ENCODE measurements at regions not wholly inside any gene's neighbourhood (a gene's known extent, or its start where the extent isn't known, plus 50 kb on each side); places are given as distances from the start of the nearest gene placed in this dataset.

DNA sequence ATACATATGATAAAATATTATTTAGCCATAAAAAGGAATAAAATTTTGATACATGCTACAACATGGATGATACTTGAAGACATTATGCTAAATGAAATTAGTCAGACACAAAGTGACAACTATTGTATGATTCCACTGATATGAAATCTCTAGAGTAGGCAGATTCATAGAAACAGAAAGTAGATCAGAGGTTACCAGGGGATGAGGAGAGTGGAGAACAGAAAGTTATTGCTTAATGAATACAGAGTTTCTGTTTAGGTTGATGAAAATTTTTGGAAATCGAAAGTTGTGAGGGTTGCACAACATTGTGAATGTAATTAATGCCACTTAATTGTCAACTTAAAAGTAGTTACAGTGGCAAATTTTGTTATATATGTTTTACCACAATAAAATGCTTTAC, 315.7 kb upstream of the USP25 start:
- no peak for DNase-seq (ENCODE audit: low read depth)
- no peak overlapping the region for H3K4me3 ChIP-seq (ENCODE audit: low read depth, low read length)
- TF ChIP-seq, protein P1, sequence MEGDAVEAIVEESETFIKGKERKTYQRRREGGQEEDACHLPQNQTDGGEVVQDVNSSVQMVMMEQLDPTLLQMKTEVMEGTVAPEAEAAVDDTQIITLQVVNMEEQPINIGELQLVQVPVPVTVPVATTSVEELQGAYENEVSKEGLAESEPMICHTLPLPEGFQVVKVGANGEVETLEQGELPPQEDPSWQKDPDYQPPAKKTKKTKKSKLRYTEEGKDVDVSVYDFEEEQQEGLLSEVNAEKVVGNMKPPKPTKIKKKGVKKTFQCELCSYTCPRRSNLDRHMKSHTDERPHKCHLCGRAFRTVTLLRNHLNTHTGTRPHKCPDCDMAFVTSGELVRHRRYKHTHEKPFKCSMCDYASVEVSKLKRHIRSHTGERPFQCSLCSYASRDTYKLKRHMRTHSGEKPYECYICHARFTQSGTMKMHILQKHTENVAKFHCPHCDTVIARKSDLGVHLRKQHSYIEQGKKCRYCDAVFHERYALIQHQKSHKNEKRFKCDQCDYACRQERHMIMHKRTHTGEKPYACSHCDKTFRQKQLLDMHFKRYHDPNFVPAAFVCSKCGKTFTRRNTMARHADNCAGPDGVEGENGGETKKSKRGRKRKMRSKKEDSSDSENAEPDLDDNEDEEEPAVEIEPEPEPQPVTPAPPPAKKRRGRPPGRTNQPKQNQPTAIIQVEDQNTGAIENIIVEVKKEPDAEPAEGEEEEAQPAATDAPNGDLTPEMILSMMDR (IDR thresholded peaks at IDR 0.05; ENCODE audit: low read depth, low read length, missing control alignments), result no peak

DNA sequence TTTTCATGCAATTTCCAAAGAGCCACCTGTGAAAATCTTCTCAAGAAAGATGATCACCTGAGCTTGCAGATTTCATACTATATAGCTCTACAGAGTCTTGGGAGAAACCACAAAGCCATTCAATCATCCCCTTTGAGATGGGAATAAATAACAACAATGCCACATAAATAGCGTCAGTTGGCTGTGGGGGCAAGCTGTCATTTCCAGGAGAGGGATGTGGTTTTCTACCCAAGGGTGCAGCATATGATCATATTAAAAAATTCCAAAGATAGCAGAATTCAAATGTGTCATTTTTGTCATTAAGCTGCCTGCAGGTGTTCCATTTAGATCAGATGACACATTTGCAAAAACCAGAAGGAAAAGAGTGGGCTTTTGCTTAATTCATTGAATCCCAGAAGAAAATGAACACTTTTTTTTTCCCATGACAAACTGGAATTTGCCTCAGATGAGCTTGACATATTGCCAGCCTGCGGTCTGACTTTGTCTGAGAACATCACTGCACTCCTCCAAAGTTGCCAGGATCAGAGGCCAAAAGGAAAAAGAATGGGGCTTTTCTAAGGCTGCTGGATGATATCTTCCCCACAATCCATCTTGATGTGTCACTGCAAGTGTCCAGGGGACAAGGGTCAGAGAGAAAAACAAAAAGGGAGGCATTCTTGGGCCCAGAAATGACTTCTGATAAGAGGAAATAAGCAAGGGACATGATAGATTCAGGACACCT, 314.1 kb upstream of the USP25 start:
- TF ChIP-seq, protein P1 (IDR thresholded peaks at IDR 0.05; ENCODE audit: low read depth, low read length, missing control alignments), result no peak
- DNase-seq (ENCODE audit: low read depth), result no peak
- H3K4me3 ChIP-seq (ENCODE audit: low read depth, low read length), result no peak overlapping the region

DNA sequence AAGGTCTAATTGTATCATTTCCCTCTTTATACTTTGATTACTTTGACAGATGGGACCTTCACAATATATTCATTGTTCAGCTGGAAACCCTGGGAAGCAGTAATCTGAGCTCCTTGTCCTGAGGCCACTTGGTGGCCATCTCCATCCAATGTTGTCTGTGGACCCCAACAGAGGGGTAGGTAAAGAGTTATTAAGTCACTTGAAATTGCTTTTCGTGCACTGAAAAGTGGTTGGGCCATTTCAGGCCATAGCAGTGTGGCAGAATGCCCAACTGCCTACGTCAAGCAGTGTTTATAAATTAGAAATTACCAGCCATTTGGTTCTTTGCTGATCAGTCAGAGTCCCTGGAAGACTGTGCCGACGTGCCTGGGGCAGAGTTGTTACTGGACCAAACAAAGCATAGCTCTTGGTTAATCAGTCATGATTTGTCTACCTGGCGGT, 308.3 kb upstream of the USP25 start:
- TF ChIP-seq, protein P1 (IDR thresholded peaks at IDR 0.05; ENCODE audit: low read depth, low read length, missing control alignments), result no peak
- no peak for DNase-seq (ENCODE audit: low read depth)
- H3K4me3 ChIP-seq (ENCODE audit: low read depth, low read length), result no peak overlapping the region

DNA sequence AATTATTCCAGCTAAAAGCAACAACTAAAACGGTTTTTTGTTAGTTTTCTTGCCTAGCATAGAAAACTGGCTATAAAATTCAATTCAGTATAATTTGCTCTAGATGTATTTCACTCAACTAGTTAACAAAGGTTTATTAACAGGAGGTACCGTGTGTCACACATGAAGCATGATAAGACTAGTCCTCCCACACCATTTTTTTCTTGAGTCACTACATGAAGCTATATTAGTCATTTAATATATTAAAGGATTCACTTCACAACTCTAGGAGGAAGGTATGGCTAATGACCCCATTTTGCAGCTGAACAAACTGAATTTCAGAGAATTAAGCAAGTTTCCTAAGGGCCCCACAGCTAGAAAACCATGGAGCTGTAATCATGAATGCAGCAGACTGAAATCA, 307.8 kb upstream of the USP25 start:
- no peak overlapping the region for H3K4me3 ChIP-seq (ENCODE audit: low read depth, low read length)
- no peak for DNase-seq (ENCODE audit: low read depth)
- TF ChIP-seq, protein P1 (IDR thresholded peaks at IDR 0.05; ENCODE audit: low read depth, low read length, missing control alignments), result no peak

DNA sequence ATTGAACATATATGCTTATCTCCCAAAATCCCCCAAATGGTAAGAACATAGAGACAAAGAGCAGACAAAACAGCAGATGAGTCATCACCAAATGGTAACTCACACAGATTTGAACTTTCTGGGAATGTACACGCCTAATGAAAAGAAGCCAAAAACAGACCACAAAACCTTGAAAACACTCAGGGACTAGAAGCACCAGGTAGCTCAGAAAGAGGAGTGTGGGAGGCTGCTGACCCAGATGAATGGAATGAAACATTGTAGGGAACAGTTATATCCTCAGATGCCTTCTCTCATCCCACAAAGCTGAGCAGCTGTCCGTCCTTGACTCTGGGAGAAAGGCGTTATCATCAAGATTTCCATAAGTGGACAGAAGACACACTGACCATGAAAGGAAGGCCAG, 307.0 kb upstream of the USP25 start:
- DNase-seq (ENCODE audit: low read depth), result no peak
- TF ChIP-seq, protein P1 (IDR thresholded peaks at IDR 0.05; ENCODE audit: low read depth, low read length, missing control alignments), result no peak
- no peak overlapping the region for H3K4me3 ChIP-seq (ENCODE audit: low read depth, low read length)

DNA sequence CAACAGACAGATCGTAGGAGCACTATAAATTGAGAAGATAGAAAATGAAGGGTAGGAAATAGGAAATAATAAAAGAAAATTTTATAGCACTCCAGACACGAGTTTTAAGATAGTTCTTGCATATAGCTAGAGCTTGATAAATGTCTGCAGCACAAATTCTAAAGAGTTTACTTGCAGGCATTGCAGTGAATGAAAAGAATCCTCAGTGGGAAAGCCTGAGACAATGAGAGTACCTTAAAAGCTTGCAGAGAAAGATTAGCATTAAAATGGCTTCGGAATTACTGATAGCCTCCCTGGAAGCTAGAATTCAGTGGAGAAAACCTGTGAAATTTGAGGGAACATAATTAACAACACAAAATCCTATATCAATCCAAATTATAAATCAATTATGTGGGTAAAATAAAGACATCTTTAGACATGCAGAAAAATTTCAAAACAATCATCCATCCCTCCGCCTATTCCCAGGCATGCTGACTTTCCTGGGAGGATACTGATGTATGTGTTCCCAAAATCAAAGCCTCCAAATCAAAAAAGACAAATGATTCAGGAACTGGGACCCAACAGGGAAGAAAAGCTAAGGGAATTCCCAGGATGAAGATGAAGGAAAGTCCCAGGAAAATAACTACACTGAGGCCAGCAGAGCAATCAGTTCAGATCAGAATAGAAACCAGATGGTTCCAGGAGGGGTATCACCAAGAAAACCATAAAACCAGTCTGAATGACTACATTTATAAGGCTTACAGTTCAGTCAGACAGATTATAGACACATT, 305.9 kb upstream of the USP25 start:
- no peak overlapping the region for H3K4me3 ChIP-seq (ENCODE audit: low read depth, low read length)
- TF ChIP-seq, protein P1 (IDR thresholded peaks at IDR 0.05; ENCODE audit: low read depth, low read length, missing control alignments), result no peak
- DNase-seq (ENCODE audit: low read depth), result no peak
